ENCODE measurements at regions not wholly inside any gene's neighbourhood (a gene's known extent, or its start where the extent isn't known, plus 50 kb on each side); places are given as distances from the start of the nearest gene placed in this dataset.

- TF ChIP-seq CTCF (IDR thresholded peaks at IDR 0.05; ENCODE audit: low read depth, low read length, poor library complexity, severe bottlenecking), result no peak
- no peak for TF ChIP-seq EZH2phosphoT487 (IDR thresholded peaks at IDR 0.05; ENCODE audit: borderline replicate concordance, low read length)
Observed at GRCh38 chr12:13786646-13787045, 194.8 kb downstream of the GRIN2B start.
